Muscle layer of duodenum (tissue), 2 donors: ENCODE measurements at regions not wholly inside any gene's neighbourhood (a gene's known extent, or its start where the extent isn't known, plus 50 kb on each side); places are given as distances from the start of the nearest gene placed in this dataset.

Experiments used
- H3K27ac ChIP-seq: one replicate; pipeline ENCODE4 v1.7.0; 2013; ENCODE audit warnings: mild to moderate bottlenecking, low read length
- H3K27me3 ChIP-seq: one replicate; pipeline ENCODE4 v1.7.0; 2013; ENCODE audit warnings: low read depth, mild to moderate bottlenecking, control low read depth, low read length
- H3K36me3 ChIP-seq, 2 donors: one replicate each; pipeline ENCODE4 v1.7.0; 2013; ENCODE audit warnings: low read length in 2 of 2, control low read depth in 1 of 2, mild to moderate bottlenecking in 1 of 2; ENCODE audit not compliant: insufficient read depth in 2 of 2, control insufficient read depth in 1 of 2
- H3K4me1 ChIP-seq, 2 donors: one replicate each; pipeline ENCODE4 v1.7.0; 2013; ENCODE audit warnings: low read length in 2 of 2, mild to moderate bottlenecking in 2 of 2, control low read depth in 1 of 2, moderate library complexity in 1 of 2; ENCODE audit not compliant: insufficient read depth in 2 of 2, control insufficient read depth in 1 of 2
- H3K4me3 ChIP-seq, 2 donors: one replicate each; pipeline ENCODE4 v1.7.0; 2013; ENCODE audit warnings: low read length in 2 of 2, low read depth in 1 of 2, mild to moderate bottlenecking in 1 of 2
- H3K9me3 ChIP-seq, 2 donors: one replicate each; pipeline ENCODE4 v1.7.0; 2013; ENCODE audit warnings: low read length in 2 of 2, control low read depth in 1 of 2, mild to moderate bottlenecking in 1 of 2; ENCODE audit not compliant: control insufficient read depth in 1 of 2
- donor health status: healthy.

GRCh38 chr15:87439090-87439489, 817.4 kb downstream of the NTRK3 start:
- Histone ChIP-seq H3K4me3 (no peak overlapping the region), H3K36me3 (no peaks in the 10 kb centered on the region), H3K4me1 (no peaks in the 10 kb centered on the region), H3K27ac (no peak overlapping the region), H3K27me3 (no peaks in the 10 kb centered on the region), H3K9me3 (no peaks in the 10 kb centered on the region)

- Histone ChIP-seq H3K4me1 (no peaks in the 10 kb centered on the region), H3K9me3 (no peaks in the 10 kb centered on the region), H3K27me3 (no peaks in the 10 kb centered on the region), H3K27ac (no peak overlapping the region), H3K4me3 (no peak overlapping the region), H3K36me3 (no peaks in the 10 kb centered on the region)
Measured at GRCh38 chr15:87433871-87434270, 822.7 kb downstream of the NTRK3 start.

GRCh38 chr15:87429754-87430153, 826.8 kb downstream of the NTRK3 start:
- Histone ChIP-seq H3K4me3 (no peak overlapping the region), H3K4me1 (no peaks in the 10 kb centered on the region), H3K27me3 (no peaks in the 10 kb centered on the region), H3K9me3 (no peaks in the 10 kb centered on the region), H3K36me3 (no peaks in the 10 kb centered on the region), H3K27ac (no peak overlapping the region)

- H3K36me3 ChIP-seq: no peaks in the 10 kb centered on the region
- H3K27me3 ChIP-seq: no peaks in the 10 kb centered on the region
- H3K4me3 ChIP-seq: no peak overlapping the region
- no peaks in the 10 kb centered on the region for H3K4me1 ChIP-seq
- H3K27ac ChIP-seq: no peak overlapping the region
- no peaks in the 10 kb centered on the region for H3K9me3 ChIP-seq
Measured at GRCh38 chr15:87420017-87420416, 836.5 kb downstream of the NTRK3 start.

- no peaks in the 10 kb centered on the region for H3K27me3 ChIP-seq
- no peak overlapping the region for H3K27ac ChIP-seq
- no peaks in the 10 kb centered on the region for H3K9me3 ChIP-seq
- no peaks in the 10 kb centered on the region for H3K4me1 ChIP-seq
- H3K4me3 ChIP-seq: no peak overlapping the region
- no peaks in the 10 kb centered on the region for H3K36me3 ChIP-seq
Measured at GRCh38 chr15:87419344-87419743, 837.2 kb downstream of the NTRK3 start.

DNA sequence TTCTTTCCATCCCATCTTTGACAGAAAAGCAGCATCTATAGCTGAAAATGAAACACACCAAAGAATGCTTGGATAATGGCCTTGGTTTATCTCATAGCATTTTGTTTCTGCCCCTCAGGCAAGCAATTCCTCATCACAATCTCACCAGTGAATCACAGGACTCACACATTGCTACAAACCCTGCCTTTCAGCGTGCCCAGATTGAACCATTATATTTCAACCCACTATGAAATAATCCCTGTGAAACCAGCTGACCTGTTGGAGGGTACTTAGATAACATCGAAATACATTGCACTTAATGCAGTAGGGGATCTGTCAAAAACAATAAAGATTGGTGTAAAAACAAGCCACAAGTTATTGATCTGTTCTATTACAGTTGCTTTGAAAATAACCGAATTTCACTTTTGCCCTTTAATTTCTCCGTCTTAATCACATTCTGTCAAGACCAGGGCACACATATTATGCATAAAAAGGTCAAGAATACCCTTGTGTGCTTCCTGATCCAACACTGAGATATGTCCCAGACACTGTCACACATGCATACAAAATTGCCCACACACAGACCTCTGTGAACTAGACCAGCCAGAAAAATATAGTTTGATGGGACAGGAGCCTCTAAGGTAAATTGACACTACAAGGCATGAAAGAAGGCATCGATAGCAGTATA, 839.8 kb downstream of the NTRK3 start:
- H3K9me3 ChIP-seq: no peaks in the 10 kb centered on the region
- H3K4me3 ChIP-seq: no peak overlapping the region
- no peaks in the 10 kb centered on the region for H3K27me3 ChIP-seq
- no peak overlapping the region for H3K27ac ChIP-seq
- H3K4me1 ChIP-seq: no peaks in the 10 kb centered on the region
- no peaks in the 10 kb centered on the region for H3K36me3 ChIP-seq

- Histone ChIP-seq H3K36me3 (no peaks in the 10 kb centered on the region), H3K27me3 (no peaks in the 10 kb centered on the region)
Measured at GRCh38 chr15:87408902-87409301, 847.6 kb downstream of the NTRK3 start.

GRCh38 chr15:87403973-87404372, 852.6 kb downstream of the NTRK3 start:
- H3K36me3 ChIP-seq: no peaks in the 10 kb centered on the region
- no peak overlapping the region for H3K4me3 ChIP-seq
- no peaks in the 10 kb centered on the region for H3K4me1 ChIP-seq
- no peaks in the 10 kb centered on the region for H3K9me3 ChIP-seq
- no peak overlapping the region for H3K27ac ChIP-seq
- no peaks in the 10 kb centered on the region for H3K27me3 ChIP-seq

More at GRCh38 chr15:87408902-87409301, 847.6 kb downstream of the NTRK3 start:
- Histone ChIP-seq H3K4me3 (no peak overlapping the region), H3K27ac (no peak overlapping the region), H3K4me1 (no peaks in the 10 kb centered on the region), H3K9me3 (no peaks in the 10 kb centered on the region)

- Histone ChIP-seq H3K9me3 (no peaks in the 10 kb centered on the region), H3K4me3 (no peak overlapping the region), H3K4me1 (no peaks in the 10 kb centered on the region), H3K36me3 (no peaks in the 10 kb centered on the region), H3K27ac (no peak overlapping the region), H3K27me3 (no peaks in the 10 kb centered on the region)
Measured at GRCh38 chr15:87401973-87402372, 854.6 kb downstream of the NTRK3 start.

- H3K36me3 ChIP-seq: no peaks in the 10 kb centered on the region
- H3K27ac ChIP-seq: no peak overlapping the region
- H3K9me3 ChIP-seq: peaks cover 0 to 10% of the 10 kb centered on the region in 2 donors
- H3K4me3 ChIP-seq: no peak overlapping the region
- H3K27me3 ChIP-seq: no peaks in the 10 kb centered on the region
- no peaks in the 10 kb centered on the region for H3K4me1 ChIP-seq
Measured at GRCh38 chr15:87394676-87395075, 861.9 kb downstream of the NTRK3 start.

DNA sequence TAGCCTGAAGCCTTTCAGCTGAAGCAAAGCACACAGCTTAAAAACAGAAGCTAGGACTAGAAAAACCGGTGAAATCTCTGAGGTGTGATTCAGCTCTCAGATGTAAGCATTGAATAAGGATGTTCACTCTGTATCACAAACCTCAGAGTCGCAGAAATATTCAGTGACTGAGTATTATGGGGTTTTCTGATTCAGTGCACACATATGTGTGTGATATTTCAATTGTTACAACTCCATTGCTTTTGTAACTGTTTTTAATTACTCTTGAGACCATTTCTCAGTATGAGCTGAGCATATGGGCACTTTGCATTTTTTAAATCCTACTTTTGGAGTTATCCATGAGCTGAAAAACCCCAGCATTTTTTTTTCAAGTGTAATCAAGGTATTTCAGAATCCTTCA, 868.8 kb downstream of the NTRK3 start:
- H3K4me3 ChIP-seq: no peak overlapping the region
- H3K9me3 ChIP-seq: peaks cover 0 to 5% of the 10 kb centered on the region in 2 donors
- H3K27me3 ChIP-seq: no peaks in the 10 kb centered on the region
- no peak overlapping the region for H3K27ac ChIP-seq
- H3K4me1 ChIP-seq: no peaks in the 10 kb centered on the region
- H3K36me3 ChIP-seq: no peaks in the 10 kb centered on the region

GRCh38 chr15:87374339-87374738, 882.2 kb downstream of the NTRK3 start:
- no peaks in the 10 kb centered on the region for H3K27me3 ChIP-seq
- peaks cover 0 to 7% of the 10 kb centered on the region in 2 donors for H3K9me3 ChIP-seq
- H3K4me3 ChIP-seq: no peak overlapping the region
- no peak overlapping the region for H3K27ac ChIP-seq
- H3K36me3 ChIP-seq: no peaks in the 10 kb centered on the region
- H3K4me1 ChIP-seq: no peaks in the 10 kb centered on the region
